Neural cell (in vitro differentiated cells): ENCODE measurements at regions not wholly inside any gene's neighbourhood (a gene's known extent, or its start where the extent isn't known, plus 50 kb on each side); places are given as distances from the start of the nearest gene placed in this dataset.

ENCODE experiments used
- CTCF ChIP-seq: fragments of 450-650 bp; IDR thresholded peaks from 2 replicates; pipeline ENCODE4 v1.5.1; 2014; ENCODE audit warnings: antibody characterized with exemption, mild to moderate bottlenecking, moderate library complexity; ENCODE audit not compliant: poor library complexity, severe bottlenecking
- EP300 ChIP-seq: fragments of 450-650 bp; conservative IDR thresholded peaks from 2 replicates; pipeline ENCODE4 v1.6.1; 2014; ENCODE audit warnings: antibody characterized with exemption, mild to moderate bottlenecking, moderate library complexity; ENCODE audit not compliant: poor library complexity, severe bottlenecking
- EZH2 ChIP-seq: fragments of 200-600, 300-800 bp; shearing (Covaris generic), sonication (generic); IDR thresholded peaks from 2 replicates; pipeline ENCODE4 v1.6.1; 2014; ENCODE audit warnings: antibody characterized with exemption, low read length, borderline replicate concordance, mild to moderate bottlenecking; ENCODE audit not compliant: insufficient read depth, poor library complexity, severe bottlenecking
- MXI1 ChIP-seq: fragments of 450-650 bp; conservative IDR thresholded peaks from 2 replicates; pipeline ENCODE4 v1.6.1; 2014; ENCODE audit warnings: antibody characterized with exemption, mild to moderate bottlenecking; ENCODE audit not compliant: poor library complexity, severe bottlenecking
- POLR2AphosphoS5 ChIP-seq: IDR thresholded peaks from 2 replicates; pipeline ENCODE4 v1.6.1; 2012
- REST ChIP-seq: IDR thresholded peaks from 2 replicates; pipeline ENCODE4 v1.6.1; 2012; ENCODE audit warnings: borderline replicate concordance
- SMC3 ChIP-seq: fragments of 450-650 bp; conservative IDR thresholded peaks from 2 replicates; pipeline ENCODE4 v1.6.1; 2014; ENCODE audit warnings: antibody characterized with exemption, mild to moderate bottlenecking, moderate library complexity; ENCODE audit not compliant: poor library complexity
- TAF1 ChIP-seq: IDR thresholded peaks from 2 replicates; pipeline ENCODE4 v1.6.1; 2012; ENCODE audit warnings: low read depth

GRCh38 chr1:113266788-113267187 lies 123.5 kb upstream of the MAGI3 start:
- TF ChIP-seq CTCF (no peak), SMC3 (no peak), POLR2AphosphoS5 (no peak), EP300 (no peak), EZH2 (no peak), MXI1 (no peak), TAF1 (no peak), REST (no peak)
